B cell (primary cell): ENCODE measurements at regions not wholly inside any gene's neighbourhood (a gene's known extent, or its start where the extent isn't known, plus 50 kb on each side); places are given as distances from the start of the nearest gene placed in this dataset.

Experiments used
- EZH2 ChIP-seq: IDR thresholded peaks from 2 replicates; pipeline ENCODE4 v1.6.1; 2012; ENCODE audit warnings: borderline replicate concordance, low read depth, mild to moderate bottlenecking, moderate library complexity, low read length; ENCODE audit not compliant: insufficient read depth, poor library complexity, severe bottlenecking
- TF ChIP-seq, protein P1 (sequence below): fragments of 200-600 bp; IDR thresholded peaks from one replicate; pipeline ENCODE4 v1.8.0; 2022; ENCODE audit warnings: antibody characterized with exemption, mild to moderate bottlenecking

DNA sequence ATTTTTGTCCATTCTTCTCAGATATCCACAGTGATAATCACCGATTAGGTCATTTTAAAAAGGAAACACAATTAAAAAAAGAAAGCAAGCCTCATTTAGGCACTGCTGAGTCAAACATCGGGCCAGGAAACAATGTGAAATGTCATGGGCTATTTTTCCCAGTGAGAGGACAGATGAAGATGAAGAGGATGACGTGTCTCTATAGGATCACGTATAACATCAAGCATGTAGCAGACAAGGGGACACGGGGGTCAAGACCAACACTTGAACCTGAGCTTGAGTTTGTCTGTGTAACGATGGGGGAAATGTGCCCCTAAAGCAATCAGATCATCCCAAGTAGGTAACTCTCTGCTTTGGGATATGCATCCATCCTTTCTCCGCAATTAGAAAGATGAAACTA is 553.2 kb downstream of the CD83 start:
- TF ChIP-seq, protein P1, sequence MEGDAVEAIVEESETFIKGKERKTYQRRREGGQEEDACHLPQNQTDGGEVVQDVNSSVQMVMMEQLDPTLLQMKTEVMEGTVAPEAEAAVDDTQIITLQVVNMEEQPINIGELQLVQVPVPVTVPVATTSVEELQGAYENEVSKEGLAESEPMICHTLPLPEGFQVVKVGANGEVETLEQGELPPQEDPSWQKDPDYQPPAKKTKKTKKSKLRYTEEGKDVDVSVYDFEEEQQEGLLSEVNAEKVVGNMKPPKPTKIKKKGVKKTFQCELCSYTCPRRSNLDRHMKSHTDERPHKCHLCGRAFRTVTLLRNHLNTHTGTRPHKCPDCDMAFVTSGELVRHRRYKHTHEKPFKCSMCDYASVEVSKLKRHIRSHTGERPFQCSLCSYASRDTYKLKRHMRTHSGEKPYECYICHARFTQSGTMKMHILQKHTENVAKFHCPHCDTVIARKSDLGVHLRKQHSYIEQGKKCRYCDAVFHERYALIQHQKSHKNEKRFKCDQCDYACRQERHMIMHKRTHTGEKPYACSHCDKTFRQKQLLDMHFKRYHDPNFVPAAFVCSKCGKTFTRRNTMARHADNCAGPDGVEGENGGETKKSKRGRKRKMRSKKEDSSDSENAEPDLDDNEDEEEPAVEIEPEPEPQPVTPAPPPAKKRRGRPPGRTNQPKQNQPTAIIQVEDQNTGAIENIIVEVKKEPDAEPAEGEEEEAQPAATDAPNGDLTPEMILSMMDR = no peak
- TF ChIP-seq EZH2 = no peak
